ENCODE measurements at regions not wholly inside any gene's neighbourhood (a gene's known extent, or its start where the extent isn't known, plus 50 kb on each side); places are given as distances from the start of the nearest gene placed in this dataset.

- H3K9ac ChIP-seq (ENCODE audit: low read depth, low read length) = no peak overlapping the region
- no peaks in the 10 kb centered on the region for H3K9me3 ChIP-seq (ENCODE audit: control insufficient read depth, insufficient read depth, low read length)
- H3K36me3 ChIP-seq (ENCODE audit: insufficient read depth, low read length) = no peaks in the 10 kb centered on the region
- no peaks in the 10 kb centered on the region for H3K4me1 ChIP-seq (ENCODE audit: insufficient read depth, low read length)
Observed at GRCh38 chr3:109532257-109533216, 195.2 kb upstream of the DPPA4 start.

DNA sequence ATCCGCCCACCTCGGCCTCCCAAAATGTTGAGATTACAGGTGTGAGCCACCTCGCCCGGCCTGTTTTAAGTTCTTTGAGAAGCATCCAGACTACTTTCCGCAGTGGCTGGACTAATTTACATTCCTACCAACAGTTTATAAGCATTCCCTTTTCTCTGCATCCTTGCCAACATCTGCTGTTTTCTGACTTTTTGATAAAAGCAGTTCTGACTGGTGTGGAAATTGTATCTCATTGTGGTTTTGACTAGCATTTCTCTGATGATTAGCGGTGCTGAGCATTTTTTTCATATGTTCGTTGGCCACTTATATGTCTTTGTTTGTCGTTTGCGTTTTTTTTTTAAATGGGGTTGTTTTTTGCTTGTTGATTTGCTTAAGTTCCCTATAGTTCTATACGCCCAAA is 208.4 kb upstream of the DPPA4 start:
- Histone ChIP-seq H3K36me3 (ENCODE audit: insufficient read depth, low read length) (no peaks in the 10 kb centered on the region), H3K9ac (ENCODE audit: low read depth, low read length) (no peak overlapping the region), H3K9me3 (ENCODE audit: control insufficient read depth, insufficient read depth, low read length) (no peaks in the 10 kb centered on the region), H3K4me1 (ENCODE audit: insufficient read depth, low read length) (no peaks in the 10 kb centered on the region)

DNA sequence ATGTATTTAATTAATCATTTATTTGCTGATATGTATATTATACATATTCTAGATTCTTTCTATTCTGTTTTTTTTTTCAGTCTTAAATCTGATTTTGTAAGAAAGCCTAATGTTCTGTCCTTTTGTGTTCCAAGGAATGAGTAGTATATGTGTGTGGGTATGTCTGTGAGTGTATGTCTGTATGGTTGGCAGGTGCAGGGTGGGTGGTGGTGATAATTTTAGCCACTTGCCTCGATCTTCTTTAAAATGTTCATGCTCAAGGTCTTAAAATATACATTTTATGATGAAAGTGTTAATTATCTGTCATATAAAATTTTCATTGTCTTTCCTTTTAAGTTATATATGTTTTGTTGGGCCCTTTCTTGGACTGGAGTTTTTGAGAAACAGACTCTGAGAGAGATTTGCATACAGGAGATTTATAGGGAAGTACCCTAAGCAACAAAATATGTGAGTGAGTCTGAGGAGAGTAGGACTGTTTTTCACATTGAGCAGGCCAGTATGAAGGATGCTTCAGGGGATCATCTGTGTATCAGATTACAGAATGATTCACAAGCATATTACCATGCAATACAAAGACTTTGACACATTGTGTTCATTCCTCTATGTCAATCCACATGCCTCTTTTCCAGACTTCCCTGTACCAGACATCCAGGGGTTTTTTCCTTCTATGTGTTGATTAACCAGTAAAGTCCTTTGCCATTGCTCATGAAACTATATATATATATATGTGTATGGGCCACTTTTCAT is 211.0 kb upstream of the DPPA4 start:
- Histone ChIP-seq H3K36me3 (ENCODE audit: insufficient read depth, low read length) (no peaks in the 10 kb centered on the region), H3K9ac (ENCODE audit: low read depth, low read length) (no peak overlapping the region), H3K9me3 (ENCODE audit: control insufficient read depth, insufficient read depth, low read length) (no peaks in the 10 kb centered on the region), H3K4me1 (ENCODE audit: insufficient read depth, low read length) (no peaks in the 10 kb centered on the region; the same call in 1 of the 2 replicates)

DNA sequence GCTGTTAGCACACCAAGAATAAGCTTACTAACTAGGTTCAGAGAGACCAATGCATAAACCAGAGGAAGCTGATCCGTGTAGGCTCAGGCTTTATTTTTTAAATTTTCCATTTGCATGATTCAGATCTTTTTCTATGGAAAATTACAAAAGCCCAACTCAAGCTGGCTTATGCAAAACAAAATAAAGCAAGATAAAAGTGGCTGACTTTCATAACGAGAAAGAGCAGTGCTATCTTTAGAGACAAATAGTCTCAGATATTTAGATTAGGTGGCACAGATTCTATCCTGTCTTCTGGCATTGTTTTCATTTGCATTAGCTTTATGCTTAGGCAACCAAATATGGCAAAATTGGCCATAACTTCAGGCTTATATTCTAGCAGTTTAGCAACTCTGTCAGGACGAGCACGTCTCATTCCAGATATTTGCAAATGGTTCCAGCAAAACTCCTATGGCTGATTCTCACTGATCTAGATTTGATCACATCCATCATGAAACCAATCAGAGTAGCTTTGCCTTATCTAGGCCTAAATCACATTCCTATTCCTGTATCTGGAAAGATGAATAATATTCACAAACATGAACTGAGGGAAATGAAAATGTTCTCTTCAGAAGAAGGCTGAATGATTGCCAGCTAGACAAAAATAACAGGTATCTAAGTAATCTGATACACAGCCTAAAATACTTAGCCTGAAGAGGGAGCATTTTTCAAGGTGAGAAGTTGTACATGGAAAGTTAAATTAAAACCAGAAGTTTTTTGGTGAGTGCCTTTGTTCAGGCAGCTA is 216.4 kb upstream of the DPPA4 start:
- Histone ChIP-seq H3K36me3 (ENCODE audit: insufficient read depth, low read length) (no peaks in the 10 kb centered on the region), H3K4me1 (ENCODE audit: insufficient read depth, low read length) (no peaks in the 10 kb centered on the region; the same call in 1 of the 2 replicates), H3K9ac (ENCODE audit: low read depth, low read length) (no peak overlapping the region), H3K9me3 (ENCODE audit: control insufficient read depth, insufficient read depth, low read length) (no peaks in the 10 kb centered on the region)

DNA sequence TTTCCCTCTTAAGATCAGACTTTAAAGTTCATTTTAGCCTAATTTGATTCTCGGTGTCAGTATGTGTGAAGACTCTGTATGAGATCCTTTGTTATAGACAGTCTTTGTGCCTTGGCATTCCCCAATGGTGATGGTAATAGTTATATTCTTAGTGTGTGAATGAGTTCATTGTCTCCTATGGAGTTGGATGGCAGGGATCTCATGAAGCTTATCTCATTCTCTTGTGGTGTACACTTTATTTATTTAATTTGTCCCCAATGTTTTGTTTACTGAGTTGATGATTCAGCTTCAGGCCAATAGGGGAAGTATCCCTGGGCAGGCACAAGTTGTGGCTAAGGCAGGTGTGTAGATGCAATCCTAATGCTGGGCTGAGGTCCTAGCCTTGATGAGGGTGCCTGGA is 222.0 kb upstream of the DPPA4 start:
- Histone ChIP-seq H3K36me3 (ENCODE audit: insufficient read depth, low read length) (no peaks in the 10 kb centered on the region), H3K9me3 (ENCODE audit: control insufficient read depth, insufficient read depth, low read length) (no peaks in the 10 kb centered on the region), H3K4me1 (ENCODE audit: insufficient read depth, low read length) (no peaks in the 10 kb centered on the region), H3K9ac (ENCODE audit: low read depth, low read length) (no peak overlapping the region)

GRCh38 chr3:109563149-109563548 is 225.8 kb upstream of the DPPA4 start:
- H3K4me1 ChIP-seq (ENCODE audit: insufficient read depth, low read length) = no peaks in the 10 kb centered on the region
- no peak overlapping the region for H3K9ac ChIP-seq (ENCODE audit: low read depth, low read length)
- H3K36me3 ChIP-seq (ENCODE audit: insufficient read depth, low read length) = no peaks in the 10 kb centered on the region
- H3K9me3 ChIP-seq (ENCODE audit: control insufficient read depth, insufficient read depth, low read length) = no peaks in the 10 kb centered on the region

DNA sequence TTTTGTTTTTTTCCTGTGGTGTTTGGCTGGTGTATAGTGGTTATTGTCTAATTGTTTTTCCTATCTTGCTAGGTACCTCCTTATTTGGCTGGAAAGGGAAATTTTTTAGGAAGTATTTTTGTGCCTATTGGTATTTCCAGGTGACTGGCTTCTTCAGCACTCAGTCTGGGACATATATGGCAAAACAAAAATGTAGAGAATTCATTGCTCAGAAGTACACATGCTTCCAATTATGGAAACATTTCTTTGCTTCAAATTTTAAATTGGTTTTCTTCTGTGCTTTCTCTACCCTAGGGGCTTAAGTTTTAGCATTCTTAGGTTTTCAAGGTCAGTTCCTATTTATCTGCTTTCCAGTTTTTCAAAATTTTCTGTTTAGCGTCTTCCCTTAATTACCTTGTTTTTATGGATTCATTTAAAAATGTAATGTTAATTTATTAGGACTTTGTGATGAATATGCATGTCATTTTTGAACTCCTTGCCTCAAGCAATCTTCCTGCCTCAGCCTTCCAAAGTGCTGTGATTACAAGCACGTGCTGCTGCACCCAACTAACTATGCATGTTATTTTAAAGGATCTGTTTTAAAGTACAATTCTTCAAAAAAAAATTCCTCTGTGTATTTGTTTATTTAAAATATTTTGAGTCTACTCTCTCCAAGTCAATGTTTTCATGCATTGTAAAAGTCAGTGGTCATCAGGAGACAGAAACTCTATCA is 231.9 kb upstream of the DPPA4 start:
- no peaks in the 10 kb centered on the region for H3K4me1 ChIP-seq (ENCODE audit: insufficient read depth, low read length)
- no peaks in the 10 kb centered on the region for H3K36me3 ChIP-seq (ENCODE audit: insufficient read depth, low read length)
- no peaks in the 10 kb centered on the region for H3K9me3 ChIP-seq (ENCODE audit: control insufficient read depth, insufficient read depth, low read length)
- no peak overlapping the region for H3K9ac ChIP-seq (ENCODE audit: low read depth, low read length)

GRCh38 chr3:109570408-109570807 is 233.1 kb upstream of the DPPA4 start:
- Histone ChIP-seq H3K36me3 (ENCODE audit: insufficient read depth, low read length) (no peaks in the 10 kb centered on the region), H3K4me1 (ENCODE audit: insufficient read depth, low read length) (no peaks in the 10 kb centered on the region), H3K9ac (ENCODE audit: low read depth, low read length) (no peak overlapping the region), H3K9me3 (ENCODE audit: control insufficient read depth, insufficient read depth, low read length) (no peaks in the 10 kb centered on the region)

DNA sequence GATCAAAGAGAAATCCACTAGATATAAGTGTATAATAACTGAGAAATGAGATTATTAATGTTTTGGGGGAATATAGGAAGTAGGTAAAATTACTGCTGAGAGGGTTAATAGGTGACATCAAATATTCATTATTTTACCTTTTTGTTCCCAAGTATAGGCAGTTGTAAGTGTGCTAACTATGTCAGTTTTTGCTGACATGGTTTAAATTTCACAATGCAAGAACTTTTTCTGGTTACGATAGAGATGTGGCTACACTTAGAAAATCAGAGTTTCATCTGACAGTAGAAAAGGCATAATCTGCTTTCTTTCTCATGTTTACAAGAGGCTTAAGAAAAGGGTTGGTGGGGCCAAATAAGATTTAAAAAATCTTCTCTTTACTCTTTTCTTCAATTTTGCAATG is 235.0 kb upstream of the DPPA4 start:
- H3K4me1 ChIP-seq (ENCODE audit: insufficient read depth, low read length) = no peaks in the 10 kb centered on the region

GRCh38 chr3:109596991-109597390 is 259.6 kb upstream of the DPPA4 start:
- H3K9ac ChIP-seq (ENCODE audit: low read depth, low read length) = no peak overlapping the region
- no peaks in the 10 kb centered on the region for H3K4me1 ChIP-seq (ENCODE audit: insufficient read depth, low read length)
- H3K36me3 ChIP-seq (ENCODE audit: insufficient read depth, low read length) = no peaks in the 10 kb centered on the region
- no peaks in the 10 kb centered on the region for H3K9me3 ChIP-seq (ENCODE audit: control insufficient read depth, insufficient read depth, low read length)

More for the DNA sequence above, 235.0 kb upstream of the DPPA4 start:
- no peaks in the 10 kb centered on the region for H3K36me3 ChIP-seq (ENCODE audit: insufficient read depth, low read length)
- no peaks in the 10 kb centered on the region for H3K9me3 ChIP-seq (ENCODE audit: control insufficient read depth, insufficient read depth, low read length)
- H3K9ac ChIP-seq (ENCODE audit: low read depth, low read length) = no peak overlapping the region

GRCh38 chr3:109597444-109597843 is 260.1 kb upstream of the DPPA4 start:
- Histone ChIP-seq H3K9ac (ENCODE audit: low read depth, low read length) (no peak overlapping the region), H3K4me1 (ENCODE audit: insufficient read depth, low read length) (no peaks in the 10 kb centered on the region)

GRCh38 chr3:109607897-109608296 is 270.6 kb upstream of the DPPA4 start:
- Histone ChIP-seq H3K4me1 (ENCODE audit: insufficient read depth, low read length) (no peaks in the 10 kb centered on the region), H3K9ac (ENCODE audit: low read depth, low read length) (no peak overlapping the region), H3K9me3 (ENCODE audit: control insufficient read depth, insufficient read depth, low read length) (no peaks in the 10 kb centered on the region; the same call in 1 of the 2 replicates), H3K36me3 (ENCODE audit: insufficient read depth, low read length) (no peaks in the 10 kb centered on the region)

More at GRCh38 chr3:109597444-109597843, 260.1 kb upstream of the DPPA4 start:
- H3K36me3 ChIP-seq (ENCODE audit: insufficient read depth, low read length) = no peaks in the 10 kb centered on the region
- no peaks in the 10 kb centered on the region for H3K9me3 ChIP-seq (ENCODE audit: control insufficient read depth, insufficient read depth, low read length)

DNA sequence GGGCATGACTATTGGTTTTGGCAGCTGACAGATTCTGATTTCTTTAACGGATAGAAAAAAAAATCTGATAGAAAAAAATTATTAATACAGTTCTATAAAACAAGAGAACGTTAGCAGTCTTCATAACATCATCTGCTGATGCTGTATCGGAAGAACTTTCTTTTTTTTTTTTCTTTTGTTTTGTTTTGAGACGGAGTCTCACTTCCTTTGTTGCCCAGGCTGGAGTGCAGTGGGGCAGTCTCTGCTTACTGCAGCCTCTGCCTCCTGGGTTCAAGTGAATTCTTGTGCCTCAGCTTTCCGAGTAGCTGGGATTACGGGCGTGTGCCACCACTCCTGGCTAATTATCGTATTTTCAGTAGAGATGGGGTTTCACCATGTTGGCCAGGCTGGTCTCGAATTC is 271.2 kb upstream of the DPPA4 start:
- Histone ChIP-seq H3K36me3 (ENCODE audit: insufficient read depth, low read length) (no peaks in the 10 kb centered on the region), H3K9me3 (ENCODE audit: control insufficient read depth, insufficient read depth, low read length) (no peaks in the 10 kb centered on the region; the same call in 1 of the 2 replicates), H3K4me1 (ENCODE audit: insufficient read depth, low read length) (no peaks in the 10 kb centered on the region), H3K9ac (ENCODE audit: low read depth, low read length) (no peak overlapping the region)
